ENCODE measurements at regions not wholly inside any gene's neighbourhood (a gene's known extent, or its start where the extent isn't known, plus 50 kb on each side); places are given as distances from the start of the nearest gene placed in this dataset.

DNA sequence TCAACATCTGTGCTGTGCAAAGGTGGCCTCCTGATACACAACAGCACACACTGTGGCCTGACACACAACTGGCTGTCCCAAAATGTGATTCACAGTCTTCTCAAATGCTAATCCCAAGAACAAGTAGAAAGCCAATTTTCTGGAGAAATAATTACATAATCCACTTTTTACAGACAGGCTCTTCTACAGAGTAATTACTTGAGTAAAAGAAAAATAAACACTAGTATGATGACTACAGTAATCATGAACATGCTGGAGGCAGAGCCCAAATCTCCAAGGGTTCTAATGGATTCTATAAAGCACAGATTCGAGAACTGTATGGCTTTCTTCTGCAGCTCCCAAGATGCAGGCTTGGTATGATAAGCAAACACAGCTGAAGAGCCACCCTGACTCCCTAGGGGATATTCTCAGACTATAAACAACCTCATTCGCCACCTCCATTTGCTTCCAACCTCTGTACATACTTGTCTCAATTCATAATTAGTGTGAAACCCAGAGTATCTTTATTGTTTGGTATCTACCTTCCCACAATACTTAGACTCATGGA lies 81.9 kb downstream of the SIPA1L2 start:
- TF ChIP-seq EP300 (IDR thresholded peaks at IDR 0.05): no peak
- TF ChIP-seq, protein P1, sequence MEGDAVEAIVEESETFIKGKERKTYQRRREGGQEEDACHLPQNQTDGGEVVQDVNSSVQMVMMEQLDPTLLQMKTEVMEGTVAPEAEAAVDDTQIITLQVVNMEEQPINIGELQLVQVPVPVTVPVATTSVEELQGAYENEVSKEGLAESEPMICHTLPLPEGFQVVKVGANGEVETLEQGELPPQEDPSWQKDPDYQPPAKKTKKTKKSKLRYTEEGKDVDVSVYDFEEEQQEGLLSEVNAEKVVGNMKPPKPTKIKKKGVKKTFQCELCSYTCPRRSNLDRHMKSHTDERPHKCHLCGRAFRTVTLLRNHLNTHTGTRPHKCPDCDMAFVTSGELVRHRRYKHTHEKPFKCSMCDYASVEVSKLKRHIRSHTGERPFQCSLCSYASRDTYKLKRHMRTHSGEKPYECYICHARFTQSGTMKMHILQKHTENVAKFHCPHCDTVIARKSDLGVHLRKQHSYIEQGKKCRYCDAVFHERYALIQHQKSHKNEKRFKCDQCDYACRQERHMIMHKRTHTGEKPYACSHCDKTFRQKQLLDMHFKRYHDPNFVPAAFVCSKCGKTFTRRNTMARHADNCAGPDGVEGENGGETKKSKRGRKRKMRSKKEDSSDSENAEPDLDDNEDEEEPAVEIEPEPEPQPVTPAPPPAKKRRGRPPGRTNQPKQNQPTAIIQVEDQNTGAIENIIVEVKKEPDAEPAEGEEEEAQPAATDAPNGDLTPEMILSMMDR (IDR thresholded peaks at IDR 0.05): no peak
- no peak for TF ChIP-seq POLR2A (IDR thresholded peaks at IDR 0.05)

Data from gastroesophageal sphincter (tissue), 3 donors.